Kidney (tissue), 13 donors: ENCODE measurements at regions not wholly inside any gene's neighbourhood (a gene's known extent, or its start where the extent isn't known, plus 50 kb on each side); places are given as distances from the start of the nearest gene placed in this dataset.
"Not testable (repeated sequence)": the region's sequence is repeated elsewhere in the genome, so short reads cannot be mapped to it uniquely, and the experiment has no call there.

Experiments
- DNase-seq, 5 donors: peaks; one replicate each; pipeline ENCODE4 v3.0.0-alpha.2; 2013 to 2020
- FAIRE-seq: peaks from 2 replicates; lab custom pipeline; 2012; peaks lifted over from hg19 to GRCh38; lab: Jason Lieb, UNC
- H3K27ac ChIP-seq, 2 donors: one replicate each; pipeline ENCODE4 v1.7.0; 2013; ENCODE audit warnings: low read depth in 2 of 2, low read length in 2 of 2, inconsistent platforms in 1 of 2
- H3K27me3 ChIP-seq: one replicate; pipeline ENCODE4 v1.7.1; 2013; ENCODE audit warnings: low read length, inconsistent platforms; ENCODE audit not compliant: control insufficient read depth, insufficient read depth
- H3K36me3 ChIP-seq, 3 donors: one replicate each; pipeline versions ENCODE4 v1.7.0 to v1.7.1; 2013; ENCODE audit warnings: low read length in 3 of 3, control low read depth in 1 of 3, inconsistent platforms in 1 of 3; ENCODE audit not compliant: insufficient read depth in 3 of 3, control insufficient read depth in 2 of 3
- H3K4me1 ChIP-seq, 3 donors: one replicate each; pipeline versions ENCODE4 v1.7.0 to v1.7.1; 2013; ENCODE audit warnings: low read length in 3 of 3, inconsistent platforms in 1 of 3, low read depth in 1 of 3; ENCODE audit not compliant: control insufficient read depth in 2 of 3, insufficient read depth in 2 of 3
- H3K4me3 ChIP-seq, 3 donors: one replicate each; pipeline versions ENCODE4 v1.7.0 to v1.8.1; 2013; ENCODE audit warnings: low read length in 3 of 3, control low read depth in 1 of 3, inconsistent platforms in 1 of 3
- H3K9ac ChIP-seq, 3 donors: one replicate each; pipeline versions ENCODE4 v1.7.0 to v1.7.1; 2013; ENCODE audit warnings: low read length in 3 of 3, control low read depth in 1 of 3, inconsistent platforms in 1 of 3
- H3K9me3 ChIP-seq, 3 donors: one replicate each; pipeline versions ENCODE4 v1.7.0 to v1.7.1; 2013; ENCODE audit warnings: low read length in 3 of 3, control low read depth in 1 of 3, inconsistent platforms in 1 of 3; ENCODE audit not compliant: control insufficient read depth in 2 of 3, insufficient read depth in 1 of 3
- CTCF ChIP-seq: IDR thresholded peaks from 3 replicates; pipeline ENCODE4 v1.5.1; 2012; ENCODE audit warnings: mild to moderate bottlenecking, moderate library complexity, borderline replicate concordance; ENCODE audit not compliant: insufficient read depth; ENCODE audit errors: extremely low read depth
- intact Hi-C: fragments of 100-400 bp; cut with DNase I; formaldehyde crosslinking; loops from one replicate; pipeline ENCODE4 v1.11.1; 2022
- donor health status: control.
- donor health status: control.
- donor health status: control.
- donor health status: control.
- donor health status: control.
- donor health status: DM: yes; HTN: yes; CAD: no.
- donor health status: Normal renal cell carcinoma (clear cell type).

- DNase-seq (no peak), FAIRE-seq (no peak)
- H3K9ac ChIP-seq: no peak overlapping the region
- no peaks in the 10 kb centered on the region for H3K36me3 ChIP-seq
- no peak overlapping the region for H3K27ac ChIP-seq
- TF ChIP-seq CTCF: no peak
- intact Hi-C loops: no loop called here
- no peaks in the 10 kb centered on the region for H3K27me3 ChIP-seq
- peaks cover 0 to 7% (median 0%) of the 10 kb centered on the region in 3 donors for H3K4me1 ChIP-seq
- no peak overlapping the region for H3K4me3 ChIP-seq
- H3K9me3 ChIP-seq: no peaks in the 10 kb centered on the region
Measured at GRCh38 chr5:126143622-126144021, 279.6 kb upstream of the GRAMD2B start.

DNA sequence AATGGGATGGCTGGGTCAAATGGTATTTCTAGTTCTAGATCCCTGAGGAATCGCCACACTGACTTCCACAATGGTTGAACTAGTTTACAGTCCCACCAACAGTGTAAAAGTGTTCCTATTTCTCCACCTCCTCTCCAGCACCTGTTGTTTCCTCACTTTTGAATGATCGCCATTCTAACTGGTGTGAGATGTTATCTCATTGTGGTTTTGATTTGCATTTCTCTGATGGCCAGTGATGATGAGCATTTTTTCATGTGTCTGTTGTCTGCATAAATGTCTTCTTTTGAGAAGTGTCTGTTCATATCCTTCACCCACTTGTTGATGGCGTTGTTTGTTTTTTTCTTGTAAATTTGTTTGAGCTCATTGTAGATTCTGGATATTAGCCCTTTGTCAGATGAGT, 272.9 kb upstream of the GRAMD2B start:
- H3K9me3 ChIP-seq, H3K9ac ChIP-seq, DNase-seq, intact Hi-C loops, H3K27ac ChIP-seq, H3K27me3 ChIP-seq, H3K4me3 ChIP-seq, H3K4me1 ChIP-seq, FAIRE-seq, H3K36me3 ChIP-seq: not testable (repeated sequence)

DNA sequence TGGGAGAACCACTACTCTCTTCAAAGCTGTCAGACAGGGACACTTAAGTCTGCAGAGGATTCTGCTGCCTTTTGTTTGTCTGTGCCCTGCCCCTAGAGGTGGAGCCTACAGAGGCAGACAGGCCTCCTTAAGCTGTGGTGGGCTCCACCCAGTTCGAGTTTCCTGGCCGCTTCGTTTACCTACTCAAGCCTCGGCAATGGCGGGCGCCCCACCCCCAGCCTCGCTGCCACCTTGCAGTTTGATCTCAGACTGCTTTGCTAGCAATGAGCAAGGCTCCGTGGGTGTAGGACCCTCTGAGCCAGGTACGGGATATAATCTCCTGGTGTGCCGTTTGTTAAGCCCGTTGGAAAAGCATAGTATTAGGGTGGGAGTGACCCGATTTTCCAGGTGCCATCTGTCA, 267.9 kb upstream of the GRAMD2B start:
- H3K36me3 ChIP-seq, H3K4me1 ChIP-seq, H3K27me3 ChIP-seq, DNase-seq, H3K27ac ChIP-seq, intact Hi-C loops, H3K9me3 ChIP-seq, H3K9ac ChIP-seq, FAIRE-seq, H3K4me3 ChIP-seq: not testable (repeated sequence)

- no peaks in the 10 kb centered on the region for H3K36me3 ChIP-seq
- no peak overlapping the region for H3K4me3 ChIP-seq
- intact Hi-C loops: no loop called here
- no peaks in the 10 kb centered on the region for H3K27me3 ChIP-seq
- DNase-seq (no peak), FAIRE-seq (no peak)
- peaks cover 0 to 16% (median 0%) of the 10 kb centered on the region in 3 donors for H3K9me3 ChIP-seq
- H3K27ac ChIP-seq: no peak overlapping the region
- no peaks in the 10 kb centered on the region for H3K4me1 ChIP-seq
- no peak overlapping the region for H3K9ac ChIP-seq
- no peak for TF ChIP-seq CTCF
Measured at GRCh38 chr5:126166368-126166767, 256.8 kb upstream of the GRAMD2B start.

DNA sequence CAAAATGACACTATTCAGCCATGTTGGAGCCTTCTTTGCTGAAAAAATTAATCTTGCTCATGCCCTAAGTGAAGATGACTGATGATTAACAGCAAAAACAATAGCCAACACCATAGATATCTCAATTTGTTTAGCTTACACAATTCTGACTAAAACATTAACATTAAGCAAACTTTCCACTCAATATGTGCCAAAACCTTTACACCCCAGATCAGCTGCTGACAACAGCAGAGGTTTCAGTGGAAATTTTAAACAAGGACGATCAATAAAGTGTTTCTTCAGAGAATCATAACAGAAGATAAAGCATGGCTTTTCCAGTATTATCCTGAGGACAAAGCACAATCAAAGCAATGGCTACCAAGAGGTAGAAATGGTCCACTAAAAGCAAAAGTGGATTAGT, 254.4 kb upstream of the GRAMD2B start:
- Histone ChIP-seq H3K9ac (no peak overlapping the region), H3K27ac (no peak overlapping the region), H3K4me3 (no peak overlapping the region), H3K9me3 (peaks cover 0 to 16% (median 0%) of the 10 kb centered on the region in 3 donors), H3K27me3 (no peaks in the 10 kb centered on the region), H3K36me3 (no peaks in the 10 kb centered on the region), H3K4me1 (no peaks in the 10 kb centered on the region)
- FAIRE-seq (no peak), DNase-seq (no peak)
- no peak for TF ChIP-seq CTCF
- intact Hi-C loops: no loop called here
